ENCODE measurements at regions not wholly inside any gene's neighbourhood (a gene's known extent, or its start where the extent isn't known, plus 50 kb on each side); places are given as distances from the start of the nearest gene placed in this dataset.
"Not testable (repeated sequence)": the region's sequence is repeated elsewhere in the genome, so short reads cannot be mapped to it uniquely, and the experiment has no call there.

DNA sequence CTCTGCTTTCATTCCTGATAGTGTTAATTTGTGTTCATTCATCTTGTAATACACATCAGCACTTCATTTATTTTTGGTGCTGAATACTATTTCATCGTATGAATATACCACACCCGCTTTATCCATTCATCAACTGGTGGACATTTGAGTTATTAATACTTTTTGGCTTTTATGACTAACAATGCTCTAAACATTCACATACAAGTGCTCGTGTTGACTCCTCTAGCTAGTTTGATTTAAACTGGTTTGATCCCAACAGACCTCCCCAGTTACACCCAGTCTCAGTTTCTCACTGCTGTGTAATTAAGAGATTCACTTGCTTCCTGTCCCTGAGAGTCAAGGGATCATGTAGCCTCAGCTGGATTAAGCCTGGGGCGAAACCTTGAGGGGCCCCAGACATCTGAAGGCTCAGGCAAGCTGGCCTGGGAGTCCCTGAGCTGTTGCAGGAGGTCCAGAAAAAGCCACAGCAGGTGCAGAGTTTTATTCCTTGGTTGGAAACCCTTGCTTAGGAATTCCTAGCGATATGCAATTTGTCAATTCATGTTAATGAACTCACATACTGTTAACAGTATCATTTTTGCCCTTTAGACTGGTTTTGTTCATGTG is 52.8 kb upstream of the CLDN24 start:
- Histone ChIP-seq H3K27ac (replicated peaks) (no peak overlapping the region), H3K4me3 (no peak overlapping the region), H3K36me3 (no peaks in the 10 kb centered on the region), H3K27me3 (ENCODE audit: low read depth) (peaks cover 4% of the 10 kb centered on the region), H3K4me1 (no peaks in the 10 kb centered on the region), H3K9me3 (replicated peaks) (peaks cover 12% of the 10 kb centered on the region)
- DNase-seq = no peak
- no peak for TF ChIP-seq CTCF (IDR thresholded peaks at IDR 0.05; ENCODE audit: borderline replicate concordance)
- intact Hi-C loops (cut with micrococcal nuclease) = no loop called here

DNA sequence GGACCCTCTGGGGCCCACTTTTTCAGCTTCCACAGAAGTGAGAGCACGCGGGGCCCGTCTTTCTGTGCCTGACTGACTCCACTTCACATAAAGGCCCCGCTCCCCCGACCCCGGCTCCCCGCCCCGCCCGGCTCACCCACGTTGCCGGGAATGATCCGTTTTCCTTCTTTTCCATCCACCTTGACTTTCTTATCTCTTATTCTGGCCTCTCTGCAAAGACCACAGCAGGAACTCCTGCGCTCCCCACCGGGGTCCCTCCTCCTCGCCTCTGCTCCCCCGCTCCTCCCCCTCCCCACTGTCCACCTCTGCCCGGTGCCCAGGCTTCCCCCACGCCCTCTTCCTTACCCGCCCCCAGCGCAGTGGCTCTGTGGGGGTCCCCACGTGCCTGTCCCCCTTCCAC is 54.2 kb upstream of the CLDN24 start:
- no peak overlapping the region for H3K4me3 ChIP-seq
- no peak for DNase-seq
- no peak overlapping the region for H3K27ac ChIP-seq (replicated peaks)
- H3K9me3 ChIP-seq (replicated peaks) = peaks cover 12% of the 10 kb centered on the region
- no peaks in the 10 kb centered on the region for H3K4me1 ChIP-seq
- H3K36me3 ChIP-seq = no peaks in the 10 kb centered on the region
- intact Hi-C loops (cut with micrococcal nuclease) = no loop called here
- TF ChIP-seq CTCF (IDR thresholded peaks at IDR 0.05; ENCODE audit: borderline replicate concordance) = no peak
- H3K27me3 ChIP-seq (ENCODE audit: low read depth) = peaks cover 4% of the 10 kb centered on the region

- peaks cover 12% of the 10 kb centered on the region for H3K9me3 ChIP-seq (replicated peaks)
- intact Hi-C loops (cut with micrococcal nuclease) = no loop called here
- TF ChIP-seq CTCF (IDR thresholded peaks at IDR 0.05; ENCODE audit: borderline replicate concordance) = no peak
- H3K4me1 ChIP-seq = no peaks in the 10 kb centered on the region
- H3K27me3 ChIP-seq (ENCODE audit: low read depth) = peaks cover 4% of the 10 kb centered on the region
- no peak for DNase-seq
- no peaks in the 10 kb centered on the region for H3K36me3 ChIP-seq
- no peak overlapping the region for H3K4me3 ChIP-seq
- H3K27ac ChIP-seq (replicated peaks) = no peak overlapping the region
Observed at GRCh38 chr4:183377491-183377890, 55.3 kb upstream of the CLDN24 start.

GRCh38 chr4:183378347-183378746 is 56.1 kb upstream of the CLDN24 start:
- H3K4me3 ChIP-seq; H3K36me3 ChIP-seq; H3K4me1 ChIP-seq; DNase-seq; H3K9me3 ChIP-seq (replicated peaks); H3K27me3 ChIP-seq (ENCODE audit: low read depth); H3K27ac ChIP-seq (replicated peaks); intact Hi-C loops (cut with micrococcal nuclease): not testable (repeated sequence)

DNA sequence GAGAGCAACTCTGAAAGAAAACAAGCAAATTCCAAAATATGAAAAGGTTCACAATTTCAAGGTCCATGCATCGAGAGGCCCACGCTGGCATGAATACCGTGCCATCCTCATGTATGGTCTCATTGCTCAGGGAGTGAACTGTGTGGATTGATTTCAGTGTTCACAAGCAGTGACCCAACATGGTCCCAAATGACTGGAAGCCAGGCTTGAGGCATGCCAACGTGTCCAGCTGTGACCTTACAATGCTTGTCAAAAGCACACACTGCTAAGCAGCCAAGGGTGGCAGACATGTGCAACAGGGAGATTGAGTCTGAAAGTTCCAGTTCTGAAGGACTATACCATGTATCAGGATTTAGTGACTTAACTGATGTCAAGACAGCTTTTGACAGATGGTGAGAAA is 58.7 kb upstream of the CLDN24 start:
- no peak for DNase-seq
- Histone ChIP-seq H3K27me3 (ENCODE audit: low read depth) (peaks cover 9% of the 10 kb centered on the region), H3K27ac (replicated peaks) (no peak overlapping the region), H3K36me3 (no peaks in the 10 kb centered on the region), H3K4me1 (no peaks in the 10 kb centered on the region), H3K9me3 (replicated peaks) (peaks cover 14% of the 10 kb centered on the region), H3K4me3 (no peak overlapping the region)
- intact Hi-C loops (cut with micrococcal nuclease) = no loop called here
- TF ChIP-seq CTCF (IDR thresholded peaks at IDR 0.05; ENCODE audit: borderline replicate concordance) = no peak

DNA sequence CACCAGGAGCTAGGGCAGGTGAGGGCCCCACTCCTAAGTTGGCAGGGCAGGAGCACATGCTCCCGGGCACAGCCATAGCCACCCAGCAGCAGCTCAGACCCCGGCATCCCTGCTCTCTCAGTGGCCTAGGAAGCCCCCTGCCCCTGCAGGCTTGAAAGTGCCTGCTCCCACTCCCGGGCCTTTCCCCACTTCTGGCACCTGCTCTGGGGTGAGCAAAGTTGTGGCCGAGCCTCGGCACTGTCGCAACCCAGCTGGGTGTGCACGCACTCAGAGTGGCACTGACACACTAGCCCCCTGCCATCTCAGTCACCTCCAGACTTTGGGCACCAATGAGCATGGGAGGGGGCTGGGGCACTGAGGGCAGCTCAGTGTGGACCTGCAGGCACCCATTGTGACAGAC is 60.8 kb upstream of the CDKN2AIP start:
- Histone ChIP-seq H3K4me1 (no peaks in the 10 kb centered on the region), H3K27ac (replicated peaks) (no peak overlapping the region), H3K4me3 (no peak overlapping the region), H3K27me3 (ENCODE audit: low read depth) (peaks cover 25% of the 10 kb centered on the region), H3K36me3 (no peaks in the 10 kb centered on the region), H3K9me3 (replicated peaks) (peaks cover 14% of the 10 kb centered on the region)
- no peak for DNase-seq
- no peak for TF ChIP-seq CTCF (IDR thresholded peaks at IDR 0.05; ENCODE audit: borderline replicate concordance)
- intact Hi-C loops (cut with micrococcal nuclease) = no loop called here

All from left ventricle myocardium inferior (tissue), 1 donor.